ENCODE measurements at regions not wholly inside any gene's neighbourhood (a gene's known extent, or its start where the extent isn't known, plus 50 kb on each side); places are given as distances from the start of the nearest gene placed in this dataset.
A peak's percentile ranks its signal among the peaks of the same experiment; 100 is the strongest.

GRCh38 chr5:88515881-88516819, 247.5 kb upstream of the TMEM161B start:
- H3K9me3 Mint-ChIP-seq, result no peaks in the 10 kb centered on the region
- no peak for DNase-seq
- peaks cover 11% of the 10 kb centered on the region for H3K27me3 Mint-ChIP-seq
- H3K27ac Mint-ChIP-seq, result no peak overlapping the region
- POLR2A ChIA-PET, result no interaction called here
- CTCF ChIA-PET, result no interaction called here
- H3K4me1 Mint-ChIP-seq, result no peaks in the 10 kb centered on the region
- H3K36me3 Mint-ChIP-seq (ENCODE audit: low read depth), result no peaks in the 10 kb centered on the region
- no peak overlapping the region for H3K4me3 Mint-ChIP-seq

- ChIA-PET CTCF (no interaction called here), POLR2A (no interaction called here)
- no peak overlapping the region for H3K4me3 Mint-ChIP-seq
- no peaks in the 10 kb centered on the region for H3K36me3 Mint-ChIP-seq (ENCODE audit: low read depth)
- H3K27ac Mint-ChIP-seq, result no peak overlapping the region
- peaks cover 10% of the 10 kb centered on the region for H3K27me3 Mint-ChIP-seq
- no peaks in the 10 kb centered on the region for H3K4me1 Mint-ChIP-seq
- no peaks in the 10 kb centered on the region for H3K9me3 Mint-ChIP-seq
- no peak for DNase-seq
Observed at GRCh38 chr5:88515068-88515467, 246.4 kb upstream of the TMEM161B start.

- Mint-ChIP-seq H3K4me1 (no peaks in the 10 kb centered on the region), H3K4me3 (no peak overlapping the region), H3K9me3 (no peaks in the 10 kb centered on the region), H3K27ac (no peak overlapping the region), H3K27me3 (peaks cover 18% of the 10 kb centered on the region), H3K36me3 (ENCODE audit: low read depth) (no peaks in the 10 kb centered on the region)
- POLR2A ChIA-PET, result no interaction called here
- DNase-seq, result no peak
- CTCF ChIA-PET, result no interaction called here
Observed at GRCh38 chr5:88509403-88509802, 240.8 kb upstream of the TMEM161B start.

- H3K9me3 Mint-ChIP-seq, result no peaks in the 10 kb centered on the region
- no peak for DNase-seq
- H3K27ac Mint-ChIP-seq, result no peak overlapping the region
- H3K36me3 Mint-ChIP-seq (ENCODE audit: low read depth), result no peaks in the 10 kb centered on the region
- H3K27me3 Mint-ChIP-seq, result peaks cover 18% of the 10 kb centered on the region
- ChIA-PET POLR2A (no interaction called here), CTCF (no interaction called here)
- H3K4me3 Mint-ChIP-seq, result no peak overlapping the region
- H3K4me1 Mint-ChIP-seq, result peaks cover 15% of the 10 kb centered on the region
Observed at GRCh38 chr5:88507261-88507660, 238.6 kb upstream of the TMEM161B start.

GRCh38 chr5:88503406-88503805, 234.8 kb upstream of the TMEM161B start:
- CTCF ChIA-PET, result no interaction called here
- no peak for DNase-seq
- H3K27ac Mint-ChIP-seq, result peak overlapping the region; percentile 93
- H3K36me3 Mint-ChIP-seq (ENCODE audit: low read depth), result no peaks in the 10 kb centered on the region
- POLR2A ChIA-PET, result no interaction called here
- no peak overlapping the region for H3K4me3 Mint-ChIP-seq
- H3K4me1 Mint-ChIP-seq, result peaks cover 24% of the 10 kb centered on the region
- H3K27me3 Mint-ChIP-seq, result peaks cover 10% of the 10 kb centered on the region
- H3K9me3 Mint-ChIP-seq, result no peaks in the 10 kb centered on the region

GRCh38 chr5:88503041-88503345, 234.3 kb upstream of the TMEM161B start:
- Mint-ChIP-seq H3K4me1 (peaks cover 24% of the 10 kb centered on the region), H3K27me3 (peaks cover 6% of the 10 kb centered on the region), H3K4me3 (peak overlapping the region; percentile 74), H3K27ac (peak overlapping the region; percentile 93), H3K36me3 (ENCODE audit: low read depth) (no peaks in the 10 kb centered on the region), H3K9me3 (no peaks in the 10 kb centered on the region)
- ChIA-PET POLR2A (no interaction called here), CTCF (no interaction called here)
- DNase-seq, result no peak

- H3K4me1 Mint-ChIP-seq, result peaks cover 24% of the 10 kb centered on the region
- H3K36me3 Mint-ChIP-seq (ENCODE audit: low read depth), result no peaks in the 10 kb centered on the region
- DNase-seq, result peak; percentile 40
- peak overlapping the region; percentile 74 for H3K4me3 Mint-ChIP-seq
- H3K27ac Mint-ChIP-seq, result peak overlapping the region; percentile 93
- ChIA-PET POLR2A (no interaction called here), CTCF (interaction anchor here (0.6 kb wide), 1 partner anchor 294 kb away, joined by 3 read pairs; no protein-coding TSS in a partner anchor)
- peaks cover 1% of the 10 kb centered on the region for H3K27me3 Mint-ChIP-seq
- H3K9me3 Mint-ChIP-seq, result no peaks in the 10 kb centered on the region
Observed at GRCh38 chr5:88502179-88503040, 233.8 kb upstream of the TMEM161B start.

GRCh38 chr5:88495810-88496209, 227.2 kb upstream of the TMEM161B start:
- no peak for DNase-seq
- Mint-ChIP-seq H3K36me3 (ENCODE audit: low read depth) (no peaks in the 10 kb centered on the region), H3K27ac (no peak overlapping the region), H3K9me3 (no peaks in the 10 kb centered on the region), H3K4me3 (no peak overlapping the region), H3K4me1 (no peaks in the 10 kb centered on the region), H3K27me3 (peaks cover 24% of the 10 kb centered on the region)
- POLR2A ChIA-PET, result no interaction called here
- CTCF ChIA-PET, result no interaction called here

GRCh38 chr5:88490874-88491273, 222.2 kb upstream of the TMEM161B start:
- Mint-ChIP-seq H3K4me1 (no peaks in the 10 kb centered on the region), H3K4me3 (no peak overlapping the region), H3K9me3 (no peaks in the 10 kb centered on the region), H3K27ac (no peak overlapping the region), H3K36me3 (ENCODE audit: low read depth) (no peaks in the 10 kb centered on the region), H3K27me3 (peaks cover 29% of the 10 kb centered on the region)
- POLR2A ChIA-PET, result interaction anchor here (0.6 kb wide), 1 partner anchor 18 kb away, joined by 3 read pairs; no protein-coding TSS in a partner anchor
- no peak for DNase-seq
- CTCF ChIA-PET, result no interaction called here

- Mint-ChIP-seq H3K36me3 (ENCODE audit: low read depth) (no peaks in the 10 kb centered on the region), H3K27ac (no peak overlapping the region), H3K4me1 (no peaks in the 10 kb centered on the region), H3K27me3 (peaks cover 25% of the 10 kb centered on the region), H3K9me3 (no peaks in the 10 kb centered on the region), H3K4me3 (no peak overlapping the region)
- POLR2A ChIA-PET, result no interaction called here
- CTCF ChIA-PET, result no interaction called here
- no peak for DNase-seq
Observed at GRCh38 chr5:88489364-88489763, 220.7 kb upstream of the TMEM161B start.

- CTCF ChIA-PET, result no interaction called here
- no peak for DNase-seq
- Mint-ChIP-seq H3K27me3 (peaks cover 25% of the 10 kb centered on the region), H3K4me1 (no peaks in the 10 kb centered on the region), H3K4me3 (no peak overlapping the region), H3K36me3 (ENCODE audit: low read depth) (no peaks in the 10 kb centered on the region), H3K27ac (no peak overlapping the region), H3K9me3 (no peaks in the 10 kb centered on the region)
- POLR2A ChIA-PET, result no interaction called here
Observed at GRCh38 chr5:88488561-88488960, 219.9 kb upstream of the TMEM161B start.

GRCh38 chr5:88488130-88488529, 219.5 kb upstream of the TMEM161B start:
- CTCF ChIA-PET, result no interaction called here
- Mint-ChIP-seq H3K4me3 (no peak overlapping the region), H3K27me3 (peaks cover 25% of the 10 kb centered on the region), H3K4me1 (no peaks in the 10 kb centered on the region), H3K36me3 (ENCODE audit: low read depth) (no peaks in the 10 kb centered on the region), H3K27ac (no peak overlapping the region), H3K9me3 (no peaks in the 10 kb centered on the region)
- DNase-seq, result no peak
- POLR2A ChIA-PET, result no interaction called here

- no peak overlapping the region for H3K4me3 Mint-ChIP-seq
- no peak for DNase-seq
- ChIA-PET CTCF (no interaction called here), POLR2A (no interaction called here)
- no peak overlapping the region for H3K27ac Mint-ChIP-seq
- peaks cover 25% of the 10 kb centered on the region for H3K27me3 Mint-ChIP-seq
- H3K36me3 Mint-ChIP-seq (ENCODE audit: low read depth), result no peaks in the 10 kb centered on the region
- no peaks in the 10 kb centered on the region for H3K9me3 Mint-ChIP-seq
- no peaks in the 10 kb centered on the region for H3K4me1 Mint-ChIP-seq
Observed at GRCh38 chr5:88487066-88487465, 218.4 kb upstream of the TMEM161B start.
